Endothelial cell of umbilical vein (primary cell): ENCODE measurements at regions not wholly inside any gene's neighbourhood (a gene's known extent, or its start where the extent isn't known, plus 50 kb on each side); places are given as distances from the start of the nearest gene placed in this dataset.

Experiments
- BruUV-seq: library from RNA; stranded (reverse); fragments of 400-500 nt; replicated peaks from 2 replicates; lab custom pipeline; 2021; lab: Mats Ljungman, UMichigan
- CTCF ChIA-PET: fragments of 300-600, 350-600 bp; sonication (Branson Sonifier 250); formaldehyde crosslinking; loops from one replicate; lab custom pipeline; 2021; ENCODE audit warnings: antibody characterized with exemption, inconsistent platforms; lab: Charles Lee
- POLR2A ChIA-PET: fragments of 300-600, 350-600 bp; sonication (Branson Sonifier 250); formaldehyde crosslinking; loops from one replicate; lab custom pipeline; 2021; ENCODE audit warnings: antibody characterized with exemption, inconsistent platforms; lab: Charles Lee
- DNase-seq: peaks from one replicate; pipeline ENCODE4 v3.0.0-alpha.2; 2011; ENCODE audit warnings: low read depth, low spot score
- FAIRE-seq: peaks from 2 replicates; lab custom pipeline; 2011; peaks lifted over from hg19 to GRCh38; lab: Jason Lieb, UNC
- H2AFZ ChIP-seq: 2 replicates; pipeline ENCODE4 v1.6.0; 2012; ENCODE audit warnings: low read depth, low read length, control low read depth, inconsistent platforms
- H3K27ac ChIP-seq: 2 replicates; pipeline ENCODE4 v1.5.1; 2011; ENCODE audit warnings: low read depth, mild to moderate bottlenecking, control low read depth, low read length, moderate library complexity; ENCODE audit not compliant: insufficient read depth
- H3K27me3 ChIP-seq, 2 experiments: 2 replicates each; pipeline versions ENCODE4 v1.6.0 to v1.6.1; 2011; ENCODE audit warnings: low read length in 2 of 2, mixed read lengths in 1 of 2; ENCODE audit not compliant: control insufficient read depth in 2 of 2, insufficient read depth in 2 of 2
- H3K36me3 ChIP-seq, 2 experiments: 2 replicates in 1 of 2; 3 replicates in 1 of 2; pipeline ENCODE4 v1.5.1; 2011; ENCODE audit warnings: low read length in 2 of 2, mild to moderate bottlenecking in 1 of 2, moderate library complexity in 1 of 2; ENCODE audit not compliant: control insufficient read depth in 2 of 2, insufficient read depth in 2 of 2; ENCODE audit errors: extremely low read depth in 1 of 2
- H3K4me1 ChIP-seq: 3 replicates; pipeline ENCODE4 v1.5.1; 2011; ENCODE audit warnings: mild to moderate bottlenecking, low read length; ENCODE audit not compliant: control insufficient read depth, insufficient read depth; ENCODE audit errors: extremely low read depth
- H3K4me2 ChIP-seq: 2 replicates; pipeline ENCODE4 v1.6.1; 2011; ENCODE audit warnings: low read length, control low read depth, mixed read lengths; ENCODE audit not compliant: insufficient read depth
- H3K4me3 ChIP-seq, 3 experiments: fragments of 200-600 bp in 1 of 3; sonication (generic), shearing (Covaris generic) in 1 of 3; replicated peaks in 1 of 3; 2 replicates each; pipeline ENCODE4 v1.5.1; 2011 to 2016; ENCODE audit warnings: control low read depth in 3 of 3, low read length in 3 of 3, mild to moderate bottlenecking in 2 of 3, inconsistent platforms in 1 of 3, low read depth in 1 of 3, moderate library complexity in 1 of 3; ENCODE audit not compliant: insufficient read depth in 1 of 3
- H3K79me2 ChIP-seq: 2 replicates; pipeline ENCODE4 v1.6.0; 2012; ENCODE audit warnings: low read length, inconsistent platforms; ENCODE audit not compliant: control insufficient read depth, insufficient read depth
- H3K9ac ChIP-seq: replicated peaks from 2 replicates; pipeline ENCODE3; 2011; ENCODE audit warnings: low read length, control low read depth; ENCODE audit not compliant: insufficient read depth; ENCODE audit errors: extremely low read depth
- H3K9me1 ChIP-seq: replicated peaks from 3 replicates; pipeline ENCODE4 v1.6.0; 2011; ENCODE audit warnings: mild to moderate bottlenecking, low read length; ENCODE audit not compliant: control insufficient read depth, insufficient read depth; ENCODE audit errors: extremely low read depth
- H3K9me3 ChIP-seq: replicated peaks from 2 replicates; pipeline ENCODE4 v1.5.1; 2012; ENCODE audit warnings: low read length, inconsistent platforms; ENCODE audit not compliant: control insufficient read depth, insufficient read depth
- H4K20me1 ChIP-seq: replicated peaks from 2 replicates; pipeline ENCODE3; 2011; ENCODE audit warnings: mild to moderate bottlenecking, low read length; ENCODE audit not compliant: control insufficient read depth, insufficient read depth; ENCODE audit errors: extremely low read depth
- EZH2 ChIP-seq: IDR thresholded peaks from 2 replicates; pipeline ENCODE4 v1.6.1; 2012; ENCODE audit warnings: borderline replicate concordance, low read depth, mild to moderate bottlenecking, moderate library complexity, low read length, inconsistent platforms; ENCODE audit not compliant: severe bottlenecking
- FOS ChIP-seq: IDR thresholded peaks from 2 replicates; pipeline ENCODE4 v1.6.1; 2011; ENCODE audit warnings: mild to moderate bottlenecking, low read length, moderate library complexity, borderline replicate concordance; ENCODE audit not compliant: insufficient read depth
- GATA2 ChIP-seq: IDR thresholded peaks from 2 replicates; pipeline ENCODE4 v1.7.0; 2011; ENCODE audit warnings: low read depth, mild to moderate bottlenecking, moderate library complexity, mixed read lengths, low read length; ENCODE audit not compliant: insufficient read length, insufficient read depth
- JUN ChIP-seq: IDR thresholded peaks from 2 replicates; pipeline ENCODE4 v1.6.1; 2011; ENCODE audit warnings: borderline replicate concordance, low read depth; ENCODE audit not compliant: insufficient read length, insufficient read depth
- MYC ChIP-seq: IDR thresholded peaks from one replicate; pipeline ENCODE4 v1.6.1; 2011; ENCODE audit warnings: mild to moderate bottlenecking, low read depth, low read length
- POLR2A ChIP-seq: IDR thresholded peaks from 2 replicates; pipeline ENCODE4 v1.6.1; 2012; ENCODE audit warnings: low read depth, mild to moderate bottlenecking, control low read depth, low read length
- POLR2AphosphoS5 ChIP-seq: IDR thresholded peaks from 2 replicates; pipeline ENCODE4 v1.6.1; 2012; ENCODE audit warnings: low read depth, mild to moderate bottlenecking, control low read depth, low read length, moderate library complexity; ENCODE audit not compliant: insufficient read depth
- dilution Hi-C: fragments of 300-500 bp; cut with MboI; formaldehyde crosslinking; loops from one replicate; pipeline ENCODE4 v1.15.0; 2019; ENCODE audit warnings: low sequenced_read_pairs; ENCODE audit not compliant: extremely low pct_ligation_motif_present
- intact Hi-C: fragments of 100-400 bp; cut with micrococcal nuclease; formaldehyde crosslinking; loops from one replicate; pipeline ENCODE4 v1.10.0; 2022
- TF ChIP-seq, protein P1 (sequence below): IDR thresholded peaks from 2 replicates; pipeline ENCODE4 v1.6.1; 2011; ENCODE audit not compliant: insufficient read depth, insufficient read length
- TF ChIP-seq, protein P2 (sequence below), 2 donors: IDR thresholded peaks; 1 replicate in 1 of 2; 2 replicates in 1 of 2; pipeline ENCODE4 v1.5.1; 2011; ENCODE audit warnings: low read length in 2 of 2, mild to moderate bottlenecking in 2 of 2, moderate library complexity in 2 of 2, control low read depth in 1 of 2, inconsistent platforms in 1 of 2, low read depth in 1 of 2; ENCODE audit not compliant: insufficient read depth in 1 of 2; ENCODE audit errors: extremely low read depth in 1 of 2

DNA sequence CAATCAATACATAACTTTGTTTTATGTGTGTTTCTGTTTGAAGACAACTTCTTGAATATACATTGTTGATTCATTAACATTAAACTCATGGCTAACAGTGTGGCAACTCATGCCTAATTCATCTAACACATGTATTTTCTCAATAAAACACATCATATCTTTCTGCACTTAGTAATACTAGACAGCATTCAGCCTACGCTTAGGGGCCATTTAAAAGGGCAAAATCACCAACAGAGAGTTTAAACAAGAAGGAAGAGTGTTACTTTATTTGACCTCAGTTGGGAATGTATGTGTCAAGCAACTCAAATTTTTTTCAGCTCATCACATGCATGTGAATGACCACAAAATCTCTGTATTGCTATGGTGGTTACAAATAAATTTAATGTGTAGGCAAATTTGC, 128.8 kb upstream of the AADACL2 start:
- dilution Hi-C loops (no loop called here), intact Hi-C loops (no loop called here)
- H3K27ac ChIP-seq: no peak overlapping the region
- H3K9ac ChIP-seq: no peak overlapping the region
- H3K9me1 ChIP-seq: no peaks in the 10 kb centered on the region
- no peak for FAIRE-seq
- no peak overlapping the region for H2AFZ ChIP-seq
- ChIA-PET POLR2A (no interaction called here), CTCF (no interaction called here)
- no TSS peak for BruUV-seq
- H3K4me2 ChIP-seq: no peak overlapping the region
- DNase-seq: no peak
- H3K36me3 ChIP-seq: no peaks in the 10 kb centered on the region
- H3K27me3 ChIP-seq: no peaks in the 10 kb centered on the region
- H3K79me2 ChIP-seq: no peaks in the 10 kb centered on the region
- H3K4me3 ChIP-seq: no peak overlapping the region
- H3K4me1 ChIP-seq: no peaks in the 10 kb centered on the region
- no peaks in the 10 kb centered on the region for H3K9me3 ChIP-seq
- TF ChIP-seq POLR2A (no peak), EZH2 (no peak), FOS (no peak), JUN (no peak)
- H4K20me1 ChIP-seq: no peaks in the 10 kb centered on the region

DNA sequence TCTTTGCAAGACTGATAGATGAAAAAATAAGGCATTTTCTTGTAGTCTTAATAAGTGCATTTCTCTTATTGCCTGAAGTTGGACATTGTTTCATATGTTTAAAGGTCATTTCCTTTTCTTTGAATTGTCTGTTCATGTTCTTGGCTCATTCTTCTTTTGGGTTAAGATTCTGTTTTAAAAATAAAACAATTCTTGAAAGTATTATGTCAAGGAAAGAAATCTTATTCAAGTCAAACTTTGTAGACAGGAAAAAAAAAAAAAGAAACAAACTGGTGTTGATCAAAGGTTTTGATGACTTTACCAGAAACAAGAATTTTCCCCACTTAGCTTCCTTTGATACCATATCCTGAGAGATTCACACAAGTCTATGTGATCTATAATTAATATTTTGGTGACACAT, 132.9 kb upstream of the AADACL2 start:
- CTCF ChIA-PET: no interaction called here
- Histone ChIP-seq H3K36me3 (no peaks in the 10 kb centered on the region), H3K27ac (no peak overlapping the region), H3K27me3 (no peaks in the 10 kb centered on the region), H3K9ac (no peak overlapping the region), H3K4me1 (no peaks in the 10 kb centered on the region), H2AFZ (no peak overlapping the region), H3K9me1 (no peaks in the 10 kb centered on the region), H3K79me2 (no peaks in the 10 kb centered on the region), H3K4me3 (no peak overlapping the region), H4K20me1 (no peaks in the 10 kb centered on the region), H3K4me2 (no peak overlapping the region), H3K9me3 (no peaks in the 10 kb centered on the region)
- intact Hi-C loops (no loop called here), dilution Hi-C loops (no loop called here)
- TF ChIP-seq EZH2 (no peak), POLR2A (no peak), JUN (no peak), POLR2AphosphoS5 (no peak), MYC (no peak), FOS (no peak), GATA2 (no peak)
- TF ChIP-seq, protein P1, sequence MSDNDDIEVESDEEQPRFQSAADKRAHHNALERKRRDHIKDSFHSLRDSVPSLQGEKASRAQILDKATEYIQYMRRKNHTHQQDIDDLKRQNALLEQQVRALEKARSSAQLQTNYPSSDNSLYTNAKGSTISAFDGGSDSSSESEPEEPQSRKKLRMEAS: no peak
- TF ChIP-seq, protein P2, sequence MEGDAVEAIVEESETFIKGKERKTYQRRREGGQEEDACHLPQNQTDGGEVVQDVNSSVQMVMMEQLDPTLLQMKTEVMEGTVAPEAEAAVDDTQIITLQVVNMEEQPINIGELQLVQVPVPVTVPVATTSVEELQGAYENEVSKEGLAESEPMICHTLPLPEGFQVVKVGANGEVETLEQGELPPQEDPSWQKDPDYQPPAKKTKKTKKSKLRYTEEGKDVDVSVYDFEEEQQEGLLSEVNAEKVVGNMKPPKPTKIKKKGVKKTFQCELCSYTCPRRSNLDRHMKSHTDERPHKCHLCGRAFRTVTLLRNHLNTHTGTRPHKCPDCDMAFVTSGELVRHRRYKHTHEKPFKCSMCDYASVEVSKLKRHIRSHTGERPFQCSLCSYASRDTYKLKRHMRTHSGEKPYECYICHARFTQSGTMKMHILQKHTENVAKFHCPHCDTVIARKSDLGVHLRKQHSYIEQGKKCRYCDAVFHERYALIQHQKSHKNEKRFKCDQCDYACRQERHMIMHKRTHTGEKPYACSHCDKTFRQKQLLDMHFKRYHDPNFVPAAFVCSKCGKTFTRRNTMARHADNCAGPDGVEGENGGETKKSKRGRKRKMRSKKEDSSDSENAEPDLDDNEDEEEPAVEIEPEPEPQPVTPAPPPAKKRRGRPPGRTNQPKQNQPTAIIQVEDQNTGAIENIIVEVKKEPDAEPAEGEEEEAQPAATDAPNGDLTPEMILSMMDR (IDR thresholded peaks at IDR 0.05; ENCODE audit: extremely low read depth in 1 of 2, insufficient read depth in 1 of 2, low read depth in 1 of 2, low read length in 2 of 2): no peak
- BruUV-seq: no TSS peak
- DNase-seq (no peak), FAIRE-seq (no peak)
- POLR2A ChIA-PET: no interaction called here
